HG02938 (cell line): ENCODE measurements at regions not wholly inside any gene's neighbourhood (a gene's known extent, or its start where the extent isn't known, plus 50 kb on each side); places are given as distances from the start of the nearest gene placed in this dataset.
"Not testable (repeated sequence)": the region's sequence is repeated elsewhere in the genome, so short reads cannot be mapped to it uniquely, and the experiment has no call there.

Experiments used
- ATAC-seq: cut with Tn5 transposase; IDR thresholded peaks from one replicate; pipeline ENCODE4 v1.9.1; 2021; ENCODE audit warnings: mild to moderate bottlenecking, moderate library complexity; ENCODE audit not compliant: unreplicated experiment

GRCh38 chr10:123269675-123270074, 115.5 kb downstream of the BUB3 start:
- ATAC-seq, result no peak

DNA sequence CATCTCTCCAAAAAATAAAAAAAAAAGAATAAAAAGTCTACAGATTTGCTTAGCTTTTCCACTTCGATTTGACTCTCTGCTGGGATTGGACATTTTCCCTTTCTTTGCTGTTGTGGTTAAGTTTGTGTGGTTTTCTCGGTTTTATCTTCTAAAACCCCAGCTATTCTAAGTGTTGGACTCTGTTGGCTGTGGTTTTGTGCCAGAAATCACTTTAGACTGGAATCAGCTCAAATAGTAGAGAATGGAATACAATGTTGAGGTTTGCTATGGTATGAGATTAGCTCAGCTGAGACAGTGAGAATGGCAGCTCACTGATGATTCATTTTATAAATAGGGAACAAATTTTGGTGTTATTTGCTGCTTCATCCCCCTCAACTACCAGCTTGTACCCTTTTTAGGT, 116.0 kb downstream of the BUB3 start:
- no peak for ATAC-seq

DNA sequence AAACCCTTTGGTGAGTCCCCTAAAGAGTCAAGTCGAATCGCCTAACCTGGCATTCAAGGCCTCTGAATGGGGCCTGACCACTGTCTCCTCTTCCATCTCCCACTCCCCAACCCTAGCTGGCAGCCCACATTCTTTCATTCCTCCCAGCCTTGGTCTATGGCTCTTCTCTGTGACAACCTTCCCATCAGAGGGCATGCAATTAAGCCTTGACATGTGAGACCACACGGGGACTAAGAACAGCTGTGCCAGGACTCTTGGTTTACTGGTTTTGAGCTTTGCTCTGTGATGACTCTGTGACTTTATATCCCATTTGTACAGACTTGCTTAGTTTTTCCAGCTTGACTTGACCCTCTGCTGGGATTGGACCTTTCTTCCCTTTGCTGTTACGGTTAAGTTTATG, 116.6 kb downstream of the BUB3 start:
- ATAC-seq, result no peak

- no peak for ATAC-seq
Measured at GRCh38 chr10:123272171-123272570, 118.0 kb downstream of the BUB3 start.

DNA sequence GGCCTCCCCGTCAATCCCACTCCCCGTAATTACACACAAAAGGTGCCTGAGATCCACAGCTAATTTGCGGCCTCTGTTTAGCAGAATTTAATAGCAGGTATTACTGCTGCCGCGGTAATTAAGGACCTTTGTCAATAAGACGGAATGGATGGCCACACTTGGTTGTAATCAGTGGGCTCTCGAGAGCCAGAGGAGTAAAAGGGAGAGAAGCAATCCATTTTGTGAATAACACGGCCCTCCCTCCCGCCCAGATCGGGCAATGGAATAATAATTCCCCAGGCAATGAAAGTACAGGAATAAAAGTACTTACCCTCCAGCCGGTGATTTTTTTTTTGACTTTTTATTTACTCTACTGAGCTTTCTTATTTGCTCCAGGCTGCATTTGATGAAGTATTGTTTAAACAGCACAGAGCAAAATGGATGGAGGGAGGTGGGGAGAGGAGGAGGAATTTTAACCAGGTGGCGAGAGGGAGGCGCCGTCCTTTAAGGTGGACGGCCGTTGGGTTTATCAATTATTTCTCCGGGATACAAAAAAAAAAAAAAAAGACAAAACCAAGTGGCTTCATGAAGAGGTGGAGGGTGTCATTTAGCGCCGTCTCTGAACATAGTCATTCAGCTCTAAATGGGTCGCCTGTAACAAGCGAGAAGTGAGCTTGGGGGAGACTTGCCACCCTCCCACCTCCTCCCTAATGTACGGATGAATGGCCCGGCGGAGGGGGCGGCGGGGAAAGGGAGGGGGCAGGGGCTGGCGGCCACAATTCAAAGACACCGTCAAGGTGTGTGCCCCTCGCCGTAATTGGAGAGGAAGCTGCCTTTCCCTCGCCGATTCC, 120.3 kb downstream of the BUB3 start:
- no peak for ATAC-seq

DNA sequence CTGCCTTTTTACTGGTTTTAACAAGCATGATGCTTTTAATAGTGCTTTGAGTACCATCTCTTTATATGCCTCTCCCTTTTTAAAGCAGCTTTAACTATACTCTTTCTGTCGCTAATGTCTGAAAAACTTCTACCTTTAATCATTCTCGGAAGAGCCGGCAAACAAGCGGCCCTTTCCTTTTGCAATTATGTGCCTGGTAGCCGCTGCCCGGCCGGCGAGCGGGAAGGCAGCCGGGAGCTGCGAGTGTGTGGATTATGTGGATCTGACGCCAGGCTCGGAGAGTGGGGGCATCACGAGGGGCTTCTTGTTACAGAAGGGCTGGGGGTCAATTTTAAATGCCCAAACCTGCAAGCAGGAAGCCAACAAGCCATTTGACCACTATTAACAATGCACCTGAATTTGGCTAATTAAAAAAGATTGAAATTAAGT, 120.9 kb downstream of the BUB3 start:
- no peak for ATAC-seq

DNA sequence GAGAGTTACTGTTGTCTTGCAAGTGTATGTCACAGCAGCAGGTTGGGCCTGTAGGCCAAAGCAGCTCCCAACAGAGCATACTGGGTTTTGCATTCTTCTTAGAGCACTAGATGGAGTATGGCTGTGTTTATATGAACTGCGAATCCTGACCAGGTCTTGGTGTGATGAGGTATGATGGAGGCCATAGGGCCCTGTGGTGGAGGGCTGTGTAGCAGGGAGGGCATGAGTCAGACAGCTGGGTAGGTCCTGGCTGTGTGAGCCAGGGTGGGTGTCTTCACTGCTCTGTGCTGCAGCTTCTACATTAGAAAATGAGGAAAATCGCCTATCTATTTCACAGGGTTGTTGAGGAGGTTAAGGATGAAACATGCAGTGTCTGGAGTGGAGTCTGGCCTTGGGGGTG, 124.2 kb downstream of the BUB3 start:
- no peak for ATAC-seq

- ATAC-seq, result not testable (repeated sequence)
Measured at GRCh38 chr10:123283371-123283770, 129.2 kb downstream of the BUB3 start.

DNA sequence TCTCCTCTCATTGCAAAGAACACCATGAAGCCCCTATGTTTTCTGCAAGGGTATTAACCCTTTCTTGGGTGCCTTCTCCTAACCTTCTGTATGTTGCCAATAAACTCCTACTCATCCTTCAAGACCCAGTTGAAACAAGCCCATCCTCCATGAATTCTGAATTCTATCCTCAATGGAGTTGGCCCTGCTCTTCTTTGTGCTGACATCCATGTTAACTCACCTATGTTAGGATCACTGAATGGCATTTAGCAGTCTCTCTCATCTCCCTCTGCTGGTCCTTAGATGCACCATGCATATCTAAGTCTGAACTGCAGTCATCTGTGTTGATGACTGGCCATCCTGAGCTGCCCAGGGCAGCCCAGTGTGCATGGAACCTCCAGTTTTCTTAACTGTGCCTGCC, 129.8 kb downstream of the BUB3 start:
- ATAC-seq, result no peak

GRCh38 chr10:123287594-123288247, 133.5 kb downstream of the BUB3 start:
- no peak for ATAC-seq

- no peak for ATAC-seq
Measured at GRCh38 chr10:123289432-123289831, 135.2 kb downstream of the BUB3 start.

DNA sequence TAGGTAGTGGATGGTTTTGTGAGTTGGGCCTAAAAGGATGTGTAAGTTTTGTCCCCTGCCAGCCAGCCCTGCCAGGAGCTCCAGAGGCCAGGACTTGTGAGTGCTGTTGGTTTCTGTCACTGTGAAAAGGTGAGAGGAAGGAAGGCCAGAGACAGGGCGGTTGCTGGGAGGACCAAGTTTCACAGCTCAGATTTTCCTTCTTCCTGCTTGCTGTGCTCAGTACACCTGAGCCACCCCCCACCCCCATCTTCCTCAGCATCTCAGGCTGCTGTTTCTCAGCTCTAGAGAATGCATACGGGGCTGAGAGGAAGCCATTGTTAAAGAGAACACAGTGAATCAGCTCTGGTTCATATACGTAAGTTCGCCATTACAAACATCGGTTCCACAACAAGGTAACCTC, 139.9 kb downstream of the BUB3 start:
- ATAC-seq, result no peak

GRCh38 chr10:123294886-123295285, 140.7 kb downstream of the BUB3 start:
- no peak for ATAC-seq

GRCh38 chr10:123295644-123296043, 141.4 kb downstream of the BUB3 start:
- ATAC-seq, result no peak

- ATAC-seq, result no peak
Measured at GRCh38 chr10:123297175-123297574, 143.0 kb downstream of the BUB3 start.

- ATAC-seq, result no peak
Measured at GRCh38 chr10:123298583-123298982, 144.4 kb downstream of the BUB3 start.

GRCh38 chr10:123299598-123299997, 145.4 kb downstream of the BUB3 start:
- no peak for ATAC-seq

DNA sequence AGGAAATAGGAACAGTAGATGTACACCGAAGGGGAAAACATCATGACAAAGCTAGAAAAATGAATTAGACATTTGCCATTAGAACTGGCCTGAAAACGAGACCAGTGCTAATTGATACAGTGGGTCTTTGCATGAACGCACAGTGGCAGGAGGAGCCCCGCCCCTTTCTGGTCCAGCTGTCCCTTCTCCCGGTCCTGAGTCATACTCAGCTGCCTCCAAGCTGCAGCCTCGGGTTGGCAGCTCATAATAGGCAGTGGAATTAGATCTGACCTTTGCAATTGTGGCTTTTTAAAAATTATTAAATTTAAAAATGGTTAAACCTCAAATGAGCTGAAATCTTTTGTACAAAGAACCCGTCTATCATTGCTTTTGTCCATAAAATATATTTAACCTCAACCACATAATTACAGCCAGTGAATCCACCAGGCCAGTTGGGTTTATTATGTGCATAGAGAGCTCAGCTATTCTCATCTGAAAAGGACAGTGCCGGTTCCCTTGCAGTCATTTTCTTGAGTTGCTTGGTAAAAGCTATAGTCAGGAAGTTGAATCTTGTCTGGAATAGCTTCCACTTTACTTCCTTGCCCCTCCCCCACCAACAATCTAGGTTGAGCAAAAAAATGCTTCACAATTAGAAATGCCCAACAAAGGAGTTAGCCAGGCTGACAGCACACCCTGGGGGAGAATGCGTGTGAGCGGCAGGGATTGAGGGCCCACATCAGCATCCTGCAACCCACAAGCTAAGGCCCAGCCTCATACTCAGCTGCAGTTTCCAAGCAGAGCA, 147.1 kb downstream of the BUB3 start:
- no peak for ATAC-seq

DNA sequence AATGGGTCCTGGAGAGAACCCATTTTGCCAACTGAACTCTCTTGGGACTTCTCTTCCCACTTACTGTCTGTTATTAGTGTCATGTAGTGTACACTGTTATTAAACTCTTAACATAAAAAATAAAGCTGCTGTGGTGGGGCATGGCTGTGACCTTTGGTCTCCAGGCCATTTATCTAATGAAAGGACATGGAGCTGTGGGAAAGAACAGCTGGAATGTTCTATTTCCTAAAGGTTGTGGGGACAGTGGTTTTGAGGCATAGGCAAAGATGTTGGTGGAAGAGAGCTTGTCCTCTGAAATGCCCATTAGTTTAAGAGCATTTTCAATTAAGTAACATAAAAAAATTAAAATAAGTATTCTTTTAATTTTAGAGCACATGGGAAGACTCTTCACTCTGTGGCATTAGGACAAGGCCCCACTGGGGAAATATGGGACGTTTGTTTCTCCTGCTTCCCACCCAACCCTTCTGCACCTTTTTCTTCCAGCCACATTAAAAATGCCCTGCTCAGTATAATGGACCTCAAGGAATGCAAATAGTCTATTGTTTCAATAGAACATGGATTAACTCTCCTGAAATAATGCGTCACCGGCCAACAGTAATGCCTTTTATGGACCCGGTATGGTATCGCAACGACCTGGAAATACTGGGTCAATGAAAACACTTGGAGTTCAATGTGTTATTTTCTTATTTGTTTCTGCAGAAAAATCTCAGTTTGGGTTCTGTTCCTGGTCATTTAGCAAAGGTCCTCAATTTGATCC, 149.6 kb downstream of the BUB3 start:
- ATAC-seq, result no peak

- ATAC-seq, result no peak
Measured at GRCh38 chr10:123305671-123306070, 151.5 kb downstream of the BUB3 start.

DNA sequence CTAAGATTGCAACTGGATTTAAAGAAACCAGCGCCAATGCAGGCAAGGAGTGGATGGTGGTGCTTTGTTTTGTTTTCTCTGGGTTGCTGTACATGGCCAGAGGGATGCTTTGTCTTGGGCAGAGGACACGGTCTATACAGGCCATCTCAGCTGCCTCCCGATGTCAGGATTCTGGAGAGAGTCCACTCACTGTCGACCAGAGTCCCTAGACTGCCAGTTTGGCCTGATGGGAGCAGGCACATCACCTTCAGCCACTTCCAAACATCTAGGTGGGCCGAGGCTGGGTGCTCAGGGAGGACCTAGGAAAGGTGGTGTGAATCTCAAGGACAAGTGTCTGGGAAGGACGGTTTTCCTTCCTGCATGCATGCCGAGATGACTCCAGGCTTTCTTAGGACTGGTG, 152.1 kb downstream of the BUB3 start:
- ATAC-seq, result no peak
